Smooth muscle cell (in vitro differentiated cells): ENCODE measurements at regions not wholly inside any gene's neighbourhood (a gene's known extent, or its start where the extent isn't known, plus 50 kb on each side); places are given as distances from the start of the nearest gene placed in this dataset.
"Not testable (repeated sequence)": the region's sequence is repeated elsewhere in the genome, so short reads cannot be mapped to it uniquely, and the experiment has no call there.

Source experiments
- DNase-seq: peaks from one replicate; lab custom pipeline; 2025; ENCODE audit not compliant: unreplicated experiment; lab: John Stamatoyannopoulos, UW
- H2AFZ ChIP-seq: fragments of 200-600 bp; sonication (generic); 2 replicates; pipeline ENCODE4 v1.6.0; 2016; ENCODE audit warnings: antibody characterized with exemption, low read depth, mild to moderate bottlenecking
- H3F3A ChIP-seq: fragments of 200-600 bp; sonication (generic); 2 replicates; pipeline ENCODE4 v1.6.0; 2017; ENCODE audit warnings: antibody characterized with exemption, low read depth
- H3K27ac ChIP-seq: fragments of 200-600 bp; sonication (generic); 2 replicates; pipeline ENCODE4 v1.5.1; 2016; ENCODE audit warnings: low read depth, mild to moderate bottlenecking
- H3K27me3 ChIP-seq: fragments of 200-600 bp; sonication (generic); 2 replicates; pipeline ENCODE4 v1.6.1; 2016; ENCODE audit warnings: low read depth, mild to moderate bottlenecking
- H3K36me3 ChIP-seq: fragments of 200-600 bp; sonication (generic); 2 replicates; pipeline ENCODE4 v1.5.1; 2016; ENCODE audit warnings: low read depth
- H3K4me1 ChIP-seq: fragments of 200-600 bp; sonication (generic); 2 replicates; pipeline ENCODE4 v1.5.1; 2016; ENCODE audit warnings: low read depth
- H3K4me2 ChIP-seq: fragments of 200-600 bp; sonication (generic); 2 replicates; pipeline ENCODE4 v1.6.0; 2016; ENCODE audit warnings: mild to moderate bottlenecking
- H3K4me3 ChIP-seq: fragments of 200-600 bp; sonication (generic); 2 replicates; pipeline ENCODE4 v1.5.1; 2016; ENCODE audit warnings: mild to moderate bottlenecking
- H3K79me2 ChIP-seq: fragments of 200-600 bp; sonication (generic); 2 replicates; pipeline ENCODE4 v1.6.0; 2016; ENCODE audit warnings: low read depth, mild to moderate bottlenecking
- H3K9ac ChIP-seq: fragments of 200-600 bp; sonication (generic); 2 replicates; pipeline ENCODE4 v1.6.0; 2016; ENCODE audit warnings: low read depth
- H3K9me3 ChIP-seq: fragments of 200-600 bp; sonication (generic); replicated peaks from 2 replicates; pipeline ENCODE4 v1.5.1; 2016; ENCODE audit warnings: low read depth
- H4K20me1 ChIP-seq: fragments of 200-600 bp; sonication (generic); 2 replicates; pipeline ENCODE4 v1.6.0; 2016; ENCODE audit warnings: low read depth
- WGBS: methylation state at CpG from one replicate; pipeline ENCODE4 v1.1.7; 2016; ENCODE audit warnings: low lambda C conversion rate; 5-methylcytosine and 5-hydroxymethylcytosine counted together

GRCh38 chr17:30711626-30712507, 112.6 kb downstream of the CRLF3 start:
- not testable (repeated sequence) for H3K36me3 ChIP-seq, H3K4me2 ChIP-seq, DNase-seq, H3K4me1 ChIP-seq, H3K9ac ChIP-seq, H3K27me3 ChIP-seq, H3K9me3 ChIP-seq, H3F3A ChIP-seq, H2AFZ ChIP-seq, H3K4me3 ChIP-seq, H3K27ac ChIP-seq
- H3K79me2 ChIP-seq: peaks cover 63% of the 10 kb centered on the region
- WGBS: 89% methylated on average over 30 of the region's 30 CpGs
- H4K20me1 ChIP-seq: peaks cover 70% of the 10 kb centered on the region

GRCh38 chr17:30711176-30711575, 113.3 kb downstream of the CRLF3 start:
- DNase-seq, H3K9me3 ChIP-seq, H3K4me1 ChIP-seq, H3K27me3 ChIP-seq, H3K27ac ChIP-seq, H3K9ac ChIP-seq, H2AFZ ChIP-seq, H3K36me3 ChIP-seq, H3F3A ChIP-seq: not testable (repeated sequence)
- Histone ChIP-seq H3K79me2 (peaks cover 56% of the 10 kb centered on the region), H4K20me1 (peaks cover 63% of the 10 kb centered on the region), H3K4me2 (peak overlapping the region; percentile 90), H3K4me3 (peak overlapping the region; percentile 88)
- 76% methylated on average over 8 of the region's 8 CpGs for WGBS

- not testable (repeated sequence) for H3K9me3 ChIP-seq, H3F3A ChIP-seq, H3K27me3 ChIP-seq, DNase-seq, H3K36me3 ChIP-seq, H3K27ac ChIP-seq, H2AFZ ChIP-seq, H3K4me1 ChIP-seq
- Histone ChIP-seq H3K79me2 (peaks cover 49% of the 10 kb centered on the region), H3K9ac (peak overlapping the region; percentile 51), H3K4me3 (peak overlapping the region; percentile 88), H3K4me2 (peak overlapping the region; percentile 90), H4K20me1 (peaks cover 56% of the 10 kb centered on the region)
- WGBS: 22% methylated on average over 12 of the region's 31 CpGs
Observed at GRCh38 chr17:30710276-30711088, 114.0 kb downstream of the CRLF3 start.

GRCh38 chr17:30709561-30710275, 114.8 kb downstream of the CRLF3 start:
- not testable (repeated sequence) for H2AFZ ChIP-seq, H3K27ac ChIP-seq, DNase-seq, H3K27me3 ChIP-seq, H3K36me3 ChIP-seq, H3F3A ChIP-seq, H3K9me3 ChIP-seq, H3K4me1 ChIP-seq
- peak overlapping the region; percentile 88 for H3K4me3 ChIP-seq
- WGBS: under 1% methylated on average over 37 of the region's 81 CpGs
- H3K79me2 ChIP-seq: peaks cover 42% of the 10 kb centered on the region
- peak overlapping the region; percentile 51 for H3K9ac ChIP-seq
- peak overlapping the region; percentile 90 for H3K4me2 ChIP-seq
- H4K20me1 ChIP-seq: peaks cover 48% of the 10 kb centered on the region

- H3K4me2 ChIP-seq: peak overlapping the region; percentile 90
- peak overlapping the region; percentile 88 for H3K4me3 ChIP-seq
- peaks cover 42% of the 10 kb centered on the region for H4K20me1 ChIP-seq
- not testable (repeated sequence) for DNase-seq, H3F3A ChIP-seq, H3K4me1 ChIP-seq, H3K27me3 ChIP-seq, H3K9me3 ChIP-seq, H3K27ac ChIP-seq, H3K36me3 ChIP-seq, H2AFZ ChIP-seq
- H3K79me2 ChIP-seq: peaks cover 36% of the 10 kb centered on the region
- WGBS: 0% methylated on average over 6 of the region's 64 CpGs
- peak overlapping the region; percentile 51 for H3K9ac ChIP-seq
Observed at GRCh38 chr17:30709096-30709495, 115.4 kb downstream of the CRLF3 start.

- H3F3A ChIP-seq, H3K27me3 ChIP-seq, H3K9me3 ChIP-seq, H3K4me1 ChIP-seq, H3K36me3 ChIP-seq: not testable (repeated sequence)
- Histone ChIP-seq H2AFZ (peak overlapping the region; percentile 94), H3K4me3 (peak overlapping the region; percentile 88), H3K4me2 (peak overlapping the region; percentile 84), H3K79me2 (peaks cover 31% of the 10 kb centered on the region), H3K27ac (peak overlapping the region; percentile 82), H4K20me1 (peaks cover 36% of the 10 kb centered on the region), H3K9ac (peak overlapping the region; percentile 79)
- DNase-seq: peak; percentile 89
- WGBS: under 1% methylated on average over 44 of the region's 75 CpGs
Observed at GRCh38 chr17:30708241-30709078, 116.0 kb downstream of the CRLF3 start.

- not testable (repeated sequence) for H3K27me3 ChIP-seq, DNase-seq, H3F3A ChIP-seq, H3K36me3 ChIP-seq, H3K9me3 ChIP-seq, H3K4me1 ChIP-seq
- Histone ChIP-seq H3K4me3 (peak overlapping the region; percentile 88), H3K9ac (peak overlapping the region; percentile 79), H4K20me1 (peaks cover 29% of the 10 kb centered on the region), H2AFZ (peak overlapping the region; percentile 94), H3K4me2 (peak overlapping the region; percentile 84), H3K79me2 (peaks cover 26% of the 10 kb centered on the region), H3K27ac (peak overlapping the region; percentile 82)
- WGBS: 2% methylated on average over 18 of the region's 18 CpGs
Observed at GRCh38 chr17:30707724-30708240, 116.7 kb downstream of the CRLF3 start.
